GM23338 (cell line): ENCODE measurements at regions not wholly inside any gene's neighbourhood (a gene's known extent, or its start where the extent isn't known, plus 50 kb on each side); places are given as distances from the start of the nearest gene placed in this dataset.

Experiments
- ATAC-seq: fragments of 200-7000 bp; cut with Tn5 transposase; 3 replicates; pipeline ENCODE4 v1.9.1; 2020
- DNase-seq: peaks from one replicate; pipeline ENCODE4 v3.0.0-alpha.2; 2015; ENCODE audit warnings: low spot score
- H2AFZ ChIP-seq: fragments of 200-600 bp; sonication (generic); 2 replicates; pipeline ENCODE4 v1.8.0; 2016; ENCODE audit warnings: antibody characterized with exemption, mild to moderate bottlenecking, moderate library complexity
- H3F3A ChIP-seq: fragments of 200-600 bp; sonication (generic); replicated peaks from 2 replicates; pipeline ENCODE4 v1.8.0; 2017; ENCODE audit warnings: antibody characterized with exemption, mixed run types, low read depth
- H3K27ac ChIP-seq: fragments of 200-600 bp; sonication (generic); 2 replicates; pipeline ENCODE4 v1.6.1; 2016; ENCODE audit warnings: low read depth
- H3K27me3 ChIP-seq: fragments of 200-600 bp; sonication (generic); 2 replicates; pipeline ENCODE4 v1.8.0; 2016; ENCODE audit warnings: mild to moderate bottlenecking, mixed run types, moderate library complexity; ENCODE audit not compliant: insufficient read depth
- H3K36me3 ChIP-seq: fragments of 200-600 bp; sonication (generic); 2 replicates; pipeline ENCODE4 v1.8.0; 2016; ENCODE audit warnings: mild to moderate bottlenecking; ENCODE audit not compliant: insufficient read depth
- H3K4me1 ChIP-seq: fragments of 200-600 bp; sonication (generic); 2 replicates; pipeline ENCODE4 v1.8.0; 2016; ENCODE audit warnings: mild to moderate bottlenecking, moderate library complexity; ENCODE audit not compliant: insufficient read depth
- H3K4me2 ChIP-seq: fragments of 200-600 bp; sonication (generic); 2 replicates; pipeline ENCODE4 v1.7.1; 2017; ENCODE audit warnings: mixed run types
- H3K4me3 ChIP-seq: fragments of 200-600 bp; sonication (generic); 2 replicates; pipeline ENCODE4 v1.6.1; 2016; ENCODE audit warnings: mixed run types
- H3K79me2 ChIP-seq: fragments of 200-600 bp; sonication (generic); replicated peaks from 2 replicates; pipeline ENCODE4 v1.8.0; 2017; ENCODE audit warnings: mild to moderate bottlenecking; ENCODE audit not compliant: insufficient read depth
- H3K9me2 ChIP-seq: fragments of 200-600 bp; sonication (generic); 2 replicates; pipeline ENCODE4 v1.8.0; 2017; ENCODE audit not compliant: insufficient read depth
- H4K20me1 ChIP-seq: fragments of 200-600 bp; sonication (generic); replicated peaks from 2 replicates; pipeline ENCODE4 v1.8.0; 2017; ENCODE audit warnings: mild to moderate bottlenecking; ENCODE audit not compliant: insufficient read depth
- H3K27ac Mint-ChIP-seq: 2 replicates; pipeline ENCODE4 v1.8.0; 2020; ENCODE audit warnings: inconsistent platforms, mild to moderate bottlenecking, moderate library complexity, mixed read lengths
- H3K27me3 Mint-ChIP-seq: 3 replicates; pipeline ENCODE4 v1.8.0; 2022; ENCODE audit warnings: low read depth, mild to moderate bottlenecking, moderate library complexity, mixed read lengths, inconsistent platforms; ENCODE audit not compliant: insufficient read depth, poor library complexity
- H3K36me3 Mint-ChIP-seq: 3 replicates; pipeline ENCODE4 v1.8.0; 2021; ENCODE audit warnings: low read depth, mild to moderate bottlenecking, inconsistent platforms, moderate library complexity, mixed read lengths
- H3K4me1 Mint-ChIP-seq: 3 replicates; pipeline ENCODE4 v1.8.0; 2020; ENCODE audit warnings: mild to moderate bottlenecking, inconsistent platforms, mixed read lengths
- H3K4me3 Mint-ChIP-seq: 3 replicates; pipeline ENCODE4 v1.8.0; 2021; ENCODE audit warnings: moderate library complexity, mild to moderate bottlenecking, inconsistent platforms, mixed read lengths
- H3K9me3 Mint-ChIP-seq: 3 replicates; pipeline ENCODE4 v1.8.0; 2020; ENCODE audit warnings: moderate library complexity, mild to moderate bottlenecking, inconsistent platforms, mixed read lengths
- CREB1 ChIP-seq: fragments of 250-450 bp; sonication (Bioruptor Pico); IDR thresholded peaks from 2 replicates; pipeline ENCODE4 v1.5.0; 2020; ENCODE audit warnings: low read depth, mild to moderate bottlenecking, moderate library complexity
- EZH2 ChIP-seq: fragments of 200-600 bp; sonication (generic); IDR thresholded peaks from one replicate; pipeline ENCODE4 v1.8.0; 2017; ENCODE audit warnings: antibody characterized with exemption, mild to moderate bottlenecking, low read depth; ENCODE audit not compliant: unreplicated experiment
- EZH2phosphoT487 ChIP-seq: fragments of 200-600 bp; sonication (generic); IDR thresholded peaks from one replicate; pipeline ENCODE4 v1.8.1; 2018; ENCODE audit warnings: antibody characterized with exemption; ENCODE audit not compliant: unreplicated experiment
- JUNB ChIP-seq: IDR thresholded peaks from one replicate; pipeline ENCODE4 v1.6.1; 2016; ENCODE audit warnings: antibody characterized with exemption; ENCODE audit not compliant: unreplicated experiment
- NANOG ChIP-seq: IDR thresholded peaks from 2 replicates; pipeline ENCODE4 v1.6.1; 2016; ENCODE audit warnings: antibody characterized with exemption, borderline replicate concordance
- STAT1 ChIP-seq: IDR thresholded peaks from one replicate; pipeline ENCODE4 v1.6.1; 2016; ENCODE audit warnings: antibody characterized with exemption; ENCODE audit not compliant: unreplicated experiment
- ZNF114 ChIP-seq: fragments of 250-450 bp; sonication (Bioruptor Pico); IDR thresholded peaks from 2 replicates; pipeline ENCODE4 v1.5.0; 2020; ENCODE audit warnings: mild to moderate bottlenecking, moderate library complexity
- ZNF331 ChIP-seq: fragments of 250-450 bp; sonication (Bioruptor Pico); IDR thresholded peaks from 2 replicates; pipeline ENCODE4 v1.5.0; 2020; ENCODE audit warnings: low read depth, mild to moderate bottlenecking, moderate library complexity
- TF ChIP-seq, protein P1 (sequence below): fragments of 250-450 bp; sonication (Bioruptor Pico); IDR thresholded peaks from 2 replicates; pipeline ENCODE4 v1.5.0; 2020; ENCODE audit warnings: mild to moderate bottlenecking, moderate library complexity
- TF ChIP-seq, protein P2 (sequence below): IDR thresholded peaks from one replicate; pipeline ENCODE4 v1.6.1; 2018; ENCODE audit warnings: antibody characterized with exemption; ENCODE audit not compliant: unreplicated experiment
- TF ChIP-seq, protein P3 (sequence below), 2 experiments: fragments of 200-600 bp in 1 of 2; sonication (generic) in 1 of 2; conservative IDR thresholded peaks; 2 replicates each; pipeline versions ENCODE4 v1.5.1 to v1.6.1; 2016 to 2017; ENCODE audit warnings: antibody characterized with exemption in 2 of 2, low read depth in 2 of 2, mild to moderate bottlenecking in 2 of 2, moderate library complexity in 1 of 2

DNA sequence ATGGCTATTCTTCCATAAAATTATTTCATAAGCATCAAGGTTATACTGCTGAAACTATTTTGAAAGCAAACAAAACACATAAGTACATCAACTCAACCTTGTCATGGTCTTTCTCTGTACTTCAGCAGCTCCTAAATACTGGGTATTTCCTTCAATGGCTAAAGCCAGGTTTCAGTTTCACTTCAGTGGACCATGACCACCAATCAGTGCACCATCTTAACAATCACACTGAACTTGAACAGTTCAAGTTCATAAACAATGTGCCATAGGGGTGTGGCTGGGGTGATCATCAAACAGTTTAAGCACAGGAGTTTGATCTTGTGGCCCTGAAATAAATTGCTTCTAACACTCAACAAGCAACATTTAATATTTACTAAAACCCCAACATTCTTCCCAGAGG lies 124.1 kb upstream of the FIGN start (continued):
- TF ChIP-seq, protein P1, sequence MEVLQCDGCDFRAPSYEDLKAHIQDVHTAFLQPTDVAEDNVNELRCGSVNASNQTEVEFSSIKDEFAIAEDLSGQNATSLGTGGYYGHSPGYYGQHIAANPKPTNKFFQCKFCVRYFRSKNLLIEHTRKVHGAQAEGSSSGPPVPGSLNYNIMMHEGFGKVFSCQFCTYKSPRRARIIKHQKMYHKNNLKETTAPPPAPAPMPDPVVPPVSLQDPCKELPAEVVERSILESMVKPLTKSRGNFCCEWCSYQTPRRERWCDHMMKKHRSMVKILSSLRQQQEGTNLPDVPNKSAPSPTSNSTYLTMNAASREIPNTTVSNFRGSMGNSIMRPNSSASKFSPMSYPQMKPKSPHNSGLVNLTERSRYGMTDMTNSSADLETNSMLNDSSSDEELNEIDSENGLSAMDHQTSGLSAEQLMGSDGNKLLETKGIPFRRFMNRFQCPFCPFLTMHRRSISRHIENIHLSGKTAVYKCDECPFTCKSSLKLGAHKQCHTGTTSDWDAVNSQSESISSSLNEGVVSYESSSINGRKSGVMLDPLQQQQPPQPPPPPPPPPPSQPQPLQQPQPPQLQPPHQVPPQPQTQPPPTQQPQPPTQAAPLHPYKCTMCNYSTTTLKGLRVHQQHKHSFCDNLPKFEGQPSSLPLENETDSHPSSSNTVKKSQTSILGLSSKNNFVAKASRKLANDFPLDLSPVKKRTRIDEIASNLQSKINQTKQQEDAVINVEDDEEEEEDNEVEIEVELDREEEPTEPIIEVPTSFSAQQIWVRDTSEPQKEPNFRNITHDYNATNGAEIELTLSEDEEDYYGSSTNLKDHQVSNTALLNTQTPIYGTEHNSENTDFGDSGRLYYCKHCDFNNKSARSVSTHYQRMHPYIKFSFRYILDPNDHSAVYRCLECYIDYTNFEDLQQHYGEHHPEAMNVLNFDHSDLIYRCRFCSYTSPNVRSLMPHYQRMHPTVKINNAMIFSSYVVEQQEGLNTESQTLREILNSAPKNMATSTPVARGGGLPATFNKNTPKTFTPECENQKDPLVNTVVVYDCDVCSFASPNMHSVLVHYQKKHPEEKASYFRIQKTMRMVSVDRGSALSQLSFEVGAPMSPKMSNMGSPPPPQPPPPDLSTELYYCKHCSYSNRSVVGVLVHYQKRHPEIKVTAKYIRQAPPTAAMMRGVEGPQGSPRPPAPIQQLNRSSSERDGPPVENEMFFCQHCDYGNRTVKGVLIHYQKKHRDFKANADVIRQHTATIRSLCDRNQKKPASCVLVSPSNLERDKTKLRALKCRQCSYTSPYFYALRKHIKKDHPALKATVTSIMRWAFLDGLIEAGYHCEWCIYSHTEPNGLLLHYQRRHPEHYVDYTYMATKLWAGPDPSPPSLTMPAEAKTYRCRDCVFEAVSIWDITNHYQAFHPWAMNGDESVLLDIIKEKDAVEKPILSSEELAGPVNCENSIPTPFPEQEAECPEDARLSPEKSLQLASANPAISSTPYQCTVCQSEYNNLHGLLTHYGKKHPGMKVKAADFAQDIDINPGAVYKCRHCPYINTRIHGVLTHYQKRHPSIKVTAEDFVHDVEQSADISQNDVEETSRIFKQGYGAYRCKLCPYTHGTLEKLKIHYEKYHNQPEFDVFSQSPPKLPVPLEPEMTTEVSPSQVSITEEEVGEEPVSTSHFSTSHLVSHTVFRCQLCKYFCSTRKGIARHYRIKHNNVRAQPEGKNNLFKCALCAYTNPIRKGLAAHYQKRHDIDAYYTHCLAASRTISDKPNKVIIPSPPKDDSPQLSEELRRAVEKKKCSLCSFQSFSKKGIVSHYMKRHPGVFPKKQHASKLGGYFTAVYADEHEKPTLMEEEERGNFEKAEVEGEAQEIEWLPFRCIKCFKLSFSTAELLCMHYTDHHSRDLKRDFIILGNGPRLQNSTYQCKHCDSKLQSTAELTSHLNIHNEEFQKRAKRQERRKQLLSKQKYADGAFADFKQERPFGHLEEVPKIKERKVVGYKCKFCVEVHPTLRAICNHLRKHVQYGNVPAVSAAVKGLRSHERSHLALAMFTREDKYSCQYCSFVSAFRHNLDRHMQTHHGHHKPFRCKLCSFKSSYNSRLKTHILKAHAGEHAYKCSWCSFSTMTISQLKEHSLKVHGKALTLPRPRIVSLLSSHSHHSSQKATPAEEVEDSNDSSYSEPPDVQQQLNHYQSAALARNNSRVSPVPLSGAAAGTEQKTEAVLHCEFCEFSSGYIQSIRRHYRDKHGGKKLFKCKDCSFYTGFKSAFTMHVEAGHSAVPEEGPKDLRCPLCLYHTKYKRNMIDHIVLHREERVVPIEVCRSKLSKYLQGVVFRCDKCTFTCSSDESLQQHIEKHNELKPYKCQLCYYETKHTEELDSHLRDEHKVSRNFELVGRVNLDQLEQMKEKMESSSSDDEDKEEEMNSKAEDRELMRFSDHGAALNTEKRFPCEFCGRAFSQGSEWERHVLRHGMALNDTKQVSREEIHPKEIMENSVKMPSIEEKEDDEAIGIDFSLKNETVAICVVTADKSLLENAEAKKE (CRISPR knock-in tag), result no peak
- TF ChIP-seq ZNF331 (CRISPR knock-in tag) (no peak), EZH2 (no peak), ZNF114 (no peak), JUNB (no peak), STAT1 (no peak)
- TF ChIP-seq, protein P2, sequence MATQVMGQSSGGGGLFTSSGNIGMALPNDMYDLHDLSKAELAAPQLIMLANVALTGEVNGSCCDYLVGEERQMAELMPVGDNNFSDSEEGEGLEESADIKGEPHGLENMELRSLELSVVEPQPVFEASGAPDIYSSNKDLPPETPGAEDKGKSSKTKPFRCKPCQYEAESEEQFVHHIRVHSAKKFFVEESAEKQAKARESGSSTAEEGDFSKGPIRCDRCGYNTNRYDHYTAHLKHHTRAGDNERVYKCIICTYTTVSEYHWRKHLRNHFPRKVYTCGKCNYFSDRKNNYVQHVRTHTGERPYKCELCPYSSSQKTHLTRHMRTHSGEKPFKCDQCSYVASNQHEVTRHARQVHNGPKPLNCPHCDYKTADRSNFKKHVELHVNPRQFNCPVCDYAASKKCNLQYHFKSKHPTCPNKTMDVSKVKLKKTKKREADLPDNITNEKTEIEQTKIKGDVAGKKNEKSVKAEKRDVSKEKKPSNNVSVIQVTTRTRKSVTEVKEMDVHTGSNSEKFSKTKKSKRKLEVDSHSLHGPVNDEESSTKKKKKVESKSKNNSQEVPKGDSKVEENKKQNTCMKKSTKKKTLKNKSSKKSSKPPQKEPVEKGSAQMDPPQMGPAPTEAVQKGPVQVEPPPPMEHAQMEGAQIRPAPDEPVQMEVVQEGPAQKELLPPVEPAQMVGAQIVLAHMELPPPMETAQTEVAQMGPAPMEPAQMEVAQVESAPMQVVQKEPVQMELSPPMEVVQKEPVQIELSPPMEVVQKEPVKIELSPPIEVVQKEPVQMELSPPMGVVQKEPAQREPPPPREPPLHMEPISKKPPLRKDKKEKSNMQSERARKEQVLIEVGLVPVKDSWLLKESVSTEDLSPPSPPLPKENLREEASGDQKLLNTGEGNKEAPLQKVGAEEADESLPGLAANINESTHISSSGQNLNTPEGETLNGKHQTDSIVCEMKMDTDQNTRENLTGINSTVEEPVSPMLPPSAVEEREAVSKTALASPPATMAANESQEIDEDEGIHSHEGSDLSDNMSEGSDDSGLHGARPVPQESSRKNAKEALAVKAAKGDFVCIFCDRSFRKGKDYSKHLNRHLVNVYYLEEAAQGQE, result no peak

DNA sequence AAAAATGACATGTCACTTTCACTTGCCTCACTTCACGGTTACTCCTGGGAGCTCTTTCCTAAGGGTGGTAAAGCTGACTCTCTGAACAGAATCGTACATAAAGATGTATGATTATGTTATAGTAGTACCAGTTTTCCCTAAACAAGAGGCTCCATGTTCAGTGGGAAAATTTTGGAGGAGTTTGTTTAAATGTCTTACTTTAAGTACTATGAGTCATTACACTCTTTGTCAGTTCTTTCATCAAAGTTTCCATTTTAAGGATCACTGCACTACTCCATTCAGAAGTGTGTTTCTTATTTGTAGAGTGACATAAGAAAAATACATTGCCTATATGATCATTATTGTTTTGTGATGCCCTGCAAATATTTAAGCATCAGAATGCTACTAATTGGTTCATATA lies 121.1 kb upstream of the FIGN start:
- Histone ChIP-seq H3K27ac (no peak overlapping the region), H3K4me3 (no peak overlapping the region), H3K4me1 (no peaks in the 10 kb centered on the region), H4K20me1 (no peaks in the 10 kb centered on the region), H3K9me2 (no peaks in the 10 kb centered on the region), H3F3A (no peaks in the 10 kb centered on the region), H3K36me3 (no peaks in the 10 kb centered on the region), H3K79me2 (no peaks in the 10 kb centered on the region), H2AFZ (no peak overlapping the region), H3K4me2 (no peak overlapping the region), H3K27me3 (no peaks in the 10 kb centered on the region)
- H3K4me3 Mint-ChIP-seq, result no peak overlapping the region
- no peak for DNase-seq
- H3K36me3 Mint-ChIP-seq, result no peaks in the 10 kb centered on the region
- no peaks in the 10 kb centered on the region for H3K4me1 Mint-ChIP-seq
- no peak for ATAC-seq
- no peak overlapping the region for H3K27ac Mint-ChIP-seq
- H3K27me3 Mint-ChIP-seq, result no peaks in the 10 kb centered on the region
- no peaks in the 10 kb centered on the region for H3K9me3 Mint-ChIP-seq
- TF ChIP-seq NANOG, result no peak
- no peak for TF ChIP-seq EZH2phosphoT487
- no peak for TF ChIP-seq EZH2
- TF ChIP-seq, protein P3, sequence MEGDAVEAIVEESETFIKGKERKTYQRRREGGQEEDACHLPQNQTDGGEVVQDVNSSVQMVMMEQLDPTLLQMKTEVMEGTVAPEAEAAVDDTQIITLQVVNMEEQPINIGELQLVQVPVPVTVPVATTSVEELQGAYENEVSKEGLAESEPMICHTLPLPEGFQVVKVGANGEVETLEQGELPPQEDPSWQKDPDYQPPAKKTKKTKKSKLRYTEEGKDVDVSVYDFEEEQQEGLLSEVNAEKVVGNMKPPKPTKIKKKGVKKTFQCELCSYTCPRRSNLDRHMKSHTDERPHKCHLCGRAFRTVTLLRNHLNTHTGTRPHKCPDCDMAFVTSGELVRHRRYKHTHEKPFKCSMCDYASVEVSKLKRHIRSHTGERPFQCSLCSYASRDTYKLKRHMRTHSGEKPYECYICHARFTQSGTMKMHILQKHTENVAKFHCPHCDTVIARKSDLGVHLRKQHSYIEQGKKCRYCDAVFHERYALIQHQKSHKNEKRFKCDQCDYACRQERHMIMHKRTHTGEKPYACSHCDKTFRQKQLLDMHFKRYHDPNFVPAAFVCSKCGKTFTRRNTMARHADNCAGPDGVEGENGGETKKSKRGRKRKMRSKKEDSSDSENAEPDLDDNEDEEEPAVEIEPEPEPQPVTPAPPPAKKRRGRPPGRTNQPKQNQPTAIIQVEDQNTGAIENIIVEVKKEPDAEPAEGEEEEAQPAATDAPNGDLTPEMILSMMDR (conservative IDR thresholded peaks at IDR 0.05; ENCODE audit: low read depth in 2 of 2), result no peak
- TF ChIP-seq CREB1, result no peak
- TF ChIP-seq, protein P2, result no peak
